Stimulated activated CD8-positive, alpha-beta memory T cell treated with anti-CD3 and anti-CD28 coated beads, Interleukin-15, amount 100 ng/mL, for 1 hour (primary cell): ENCODE measurements at regions not wholly inside any gene's neighbourhood (a gene's known extent, or its start where the extent isn't known, plus 50 kb on each side); places are given as distances from the start of the nearest gene placed in this dataset.

Experiments
- DNase-seq: peaks from one replicate; pipeline ENCODE4 v3.0.0-alpha.2; 2020; ENCODE audit warnings: low read depth

DNA sequence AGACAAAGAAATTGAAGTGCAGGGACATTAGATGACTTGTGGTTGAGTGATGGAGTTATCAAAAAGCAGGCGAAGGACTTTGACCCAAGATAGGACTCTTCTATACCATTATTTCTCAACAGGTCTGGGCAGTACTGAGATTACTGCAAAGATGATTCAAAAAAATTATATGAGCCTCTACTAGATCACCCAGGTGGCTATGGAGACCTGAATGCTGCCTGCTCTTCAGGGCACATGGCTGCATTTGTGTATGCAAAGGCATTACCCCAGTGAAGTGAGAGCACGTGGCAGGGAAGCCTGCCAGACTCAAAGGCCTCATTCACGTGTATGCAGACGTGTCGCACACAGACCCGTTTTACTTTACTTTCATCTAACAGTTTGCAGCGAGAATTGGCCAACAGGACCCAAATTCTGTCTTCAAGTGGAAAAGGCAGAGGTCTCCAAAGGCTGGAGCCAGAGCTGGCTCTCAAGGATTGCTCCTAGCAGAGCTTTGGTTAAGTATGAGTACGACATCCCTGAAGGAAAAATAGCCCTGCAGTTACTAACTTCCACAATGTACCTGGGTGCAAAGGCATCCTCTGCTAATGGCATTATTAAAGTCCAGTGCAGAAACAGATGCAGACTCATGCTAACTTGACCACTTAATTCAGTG, 113.8 kb upstream of the ARMC2 start:
- DNase-seq: no peak

DNA sequence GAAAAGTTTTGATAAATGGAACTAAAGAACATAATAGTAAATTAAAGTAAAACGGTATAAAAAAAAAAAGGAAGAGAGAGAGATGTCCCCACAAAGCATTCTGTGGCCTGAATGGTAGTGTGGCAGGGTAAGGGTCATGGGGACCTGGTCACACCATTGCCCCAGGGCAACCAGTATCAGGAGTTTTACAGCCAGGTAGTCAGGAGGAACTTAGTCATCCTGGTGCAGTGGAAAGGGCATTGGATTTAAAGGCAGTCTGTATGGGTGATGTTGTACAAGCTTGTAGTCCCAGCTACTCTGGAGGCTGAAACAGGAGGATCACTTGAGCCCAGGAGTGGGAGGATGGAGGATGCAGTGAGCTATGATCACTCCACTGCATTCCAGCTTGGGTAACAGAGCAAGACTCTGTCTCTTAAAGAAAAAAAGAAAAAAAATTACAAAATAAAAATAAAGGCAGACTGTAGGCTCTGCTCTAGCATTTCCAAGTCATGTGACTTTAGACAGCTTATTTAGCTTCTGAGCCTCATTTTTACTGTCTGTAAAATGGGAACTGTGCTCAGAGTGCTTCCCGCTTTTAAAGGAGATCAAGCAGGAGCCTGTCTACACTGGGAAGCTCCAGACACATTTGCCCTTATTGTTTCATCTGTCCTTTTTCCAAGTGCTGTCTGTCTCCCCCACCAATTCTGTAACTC, 112.8 kb upstream of the ARMC2 start:
- no peak for DNase-seq

DNA sequence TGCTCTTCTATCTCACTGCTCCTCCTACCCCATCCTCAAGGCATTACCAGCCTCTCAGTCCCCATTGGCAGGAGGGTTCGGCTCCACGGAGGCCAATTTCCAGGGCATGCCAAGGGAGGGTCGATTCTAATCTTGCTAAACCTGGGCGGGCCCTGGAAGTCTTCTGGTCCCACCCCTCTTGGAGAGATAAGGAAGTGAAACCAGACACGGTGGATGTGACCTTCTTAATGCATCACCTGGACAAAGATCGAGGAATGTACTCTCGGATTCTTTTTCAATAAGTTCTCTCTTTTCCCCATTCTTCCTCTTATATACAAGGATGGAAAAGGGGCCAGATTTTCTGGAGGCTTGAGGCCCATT, 112.2 kb upstream of the ARMC2 start:
- no peak for DNase-seq

DNA sequence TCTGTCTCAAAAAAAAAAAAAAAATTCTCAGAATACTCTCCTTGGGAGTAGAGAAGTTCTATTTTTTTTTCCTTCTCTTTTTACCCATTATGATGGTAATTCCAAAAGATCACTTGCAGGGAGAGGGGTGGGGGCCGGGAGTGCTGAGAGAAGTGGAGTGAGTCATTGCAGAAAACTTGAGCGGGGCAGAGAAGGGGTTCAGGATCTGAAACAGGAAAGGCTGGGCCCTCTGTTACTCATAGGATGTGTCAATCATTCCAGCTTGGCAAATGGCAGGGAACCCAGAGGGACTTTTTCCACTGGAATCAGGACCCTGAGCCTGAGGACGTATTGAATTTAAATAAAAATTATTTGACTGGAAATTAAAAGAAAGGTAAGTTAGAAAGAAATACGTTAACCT, 111.4 kb upstream of the ARMC2 start:
- DNase-seq: no peak

DNA sequence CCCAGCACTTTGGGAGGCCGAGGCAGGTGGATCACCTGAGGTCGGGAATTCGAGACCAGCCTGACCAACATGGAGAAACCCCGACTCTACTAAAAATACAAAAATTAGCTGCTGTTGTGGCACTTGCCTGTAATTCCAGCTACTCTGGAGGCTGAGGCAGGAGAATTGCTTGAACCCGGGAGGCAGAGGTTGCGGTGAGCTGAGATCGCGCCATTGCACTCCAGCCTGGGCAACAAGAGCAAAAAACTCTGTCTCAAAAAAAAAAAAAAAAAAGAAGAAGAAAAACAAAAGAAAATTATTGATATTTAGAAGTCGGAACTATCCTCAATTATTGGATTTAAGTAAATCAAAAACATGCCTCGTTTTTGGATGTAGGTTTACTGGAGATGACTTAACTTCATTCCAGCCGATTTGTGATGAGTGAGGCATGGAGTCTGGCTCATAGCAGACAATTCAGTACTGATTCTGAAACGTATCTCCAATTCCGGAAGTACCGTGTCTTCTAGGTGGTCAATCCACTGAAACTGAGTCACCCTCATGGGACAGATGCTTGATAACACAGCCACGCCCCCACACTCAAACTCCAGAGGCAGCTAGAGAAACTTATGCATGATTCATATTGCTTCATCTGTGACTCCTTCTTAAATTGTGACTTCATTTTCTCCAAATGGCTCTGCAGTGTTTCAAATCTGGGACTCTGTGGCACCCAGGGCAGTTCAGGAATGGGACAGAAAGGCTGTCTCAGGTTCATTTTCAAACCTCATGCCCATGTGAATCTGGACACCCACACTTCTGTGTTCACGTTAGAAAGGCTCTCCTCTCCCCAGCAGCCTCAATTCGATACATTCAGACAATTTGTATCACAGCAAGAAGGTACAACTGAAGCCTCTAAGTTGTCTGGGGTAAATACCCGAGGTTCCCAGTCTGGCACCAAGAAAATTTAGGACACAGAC, 110.4 kb upstream of the ARMC2 start:
- no peak for DNase-seq

DNA sequence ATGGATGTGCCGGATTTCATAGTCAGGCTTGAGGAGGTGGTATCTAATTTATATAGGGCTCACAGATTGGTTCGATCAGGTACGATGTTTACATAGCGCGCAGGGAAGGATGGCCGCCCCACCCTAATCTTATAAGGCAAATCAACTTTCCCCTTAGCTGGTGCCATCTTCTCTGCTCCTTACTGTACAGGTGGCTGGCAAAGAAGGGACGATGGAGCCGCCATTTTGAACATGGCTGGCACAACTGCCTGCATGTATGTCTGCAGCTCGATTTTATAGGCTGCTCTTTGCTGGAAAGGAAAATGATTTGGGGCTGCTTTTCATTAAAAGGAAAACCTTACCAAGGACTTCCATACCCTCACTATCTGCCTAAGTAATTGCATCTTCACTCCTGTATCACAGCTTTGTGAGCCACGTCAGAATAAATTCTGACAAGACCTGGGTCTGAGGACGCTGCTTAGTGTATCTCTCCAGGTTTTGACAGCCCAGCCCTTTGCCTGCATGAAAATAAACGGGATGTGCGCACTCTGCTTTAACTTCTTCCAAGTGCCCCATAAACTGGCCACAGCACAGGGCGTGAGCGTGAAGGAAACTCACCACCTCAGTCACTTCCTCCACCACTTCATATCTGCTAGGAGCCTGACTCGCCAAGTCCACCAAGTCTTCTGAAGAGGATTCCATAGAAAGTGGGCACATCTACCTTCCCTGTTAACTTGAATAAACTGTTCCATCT, 109.4 kb upstream of the ARMC2 start:
- no peak for DNase-seq

DNA sequence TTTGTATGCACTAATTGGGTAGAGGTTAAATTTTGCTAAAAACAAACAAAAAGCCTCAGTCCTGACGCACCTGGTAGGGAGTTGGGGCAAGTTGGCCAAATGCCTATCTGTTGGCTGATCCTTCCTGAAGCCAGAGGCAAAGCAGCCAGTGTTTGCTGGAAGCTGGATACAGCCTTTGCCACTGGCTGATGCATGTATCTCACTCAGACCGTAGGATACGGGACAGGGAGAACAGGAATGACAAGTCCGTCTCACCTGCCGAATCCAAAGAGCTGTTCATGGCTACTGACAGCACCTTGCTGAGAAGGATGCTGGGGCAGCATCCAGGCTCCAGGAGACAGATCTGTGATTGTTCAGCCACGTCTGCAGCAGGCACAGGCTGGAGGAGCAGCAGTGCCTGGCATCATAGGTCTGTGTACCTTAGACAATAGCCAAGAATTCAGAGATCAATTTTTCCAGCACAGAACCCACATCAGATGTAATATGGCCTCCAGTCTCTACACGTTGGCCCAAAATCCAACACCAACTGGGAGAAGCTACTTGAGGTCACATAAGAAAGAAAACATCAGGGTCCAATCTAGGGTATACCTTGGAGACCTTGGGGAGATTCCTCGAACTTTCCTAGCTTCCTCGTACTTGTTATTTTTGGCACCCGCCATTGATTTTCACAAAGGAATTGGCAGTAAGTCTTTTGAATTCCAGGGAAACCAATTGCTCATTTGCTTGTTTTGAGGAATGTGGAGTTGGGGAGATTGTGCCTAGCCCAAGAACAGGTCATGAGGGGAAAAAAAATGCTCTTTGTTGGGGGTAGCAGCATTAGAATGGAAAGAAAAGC, 108.5 kb upstream of the ARMC2 start:
- DNase-seq: no peak

DNA sequence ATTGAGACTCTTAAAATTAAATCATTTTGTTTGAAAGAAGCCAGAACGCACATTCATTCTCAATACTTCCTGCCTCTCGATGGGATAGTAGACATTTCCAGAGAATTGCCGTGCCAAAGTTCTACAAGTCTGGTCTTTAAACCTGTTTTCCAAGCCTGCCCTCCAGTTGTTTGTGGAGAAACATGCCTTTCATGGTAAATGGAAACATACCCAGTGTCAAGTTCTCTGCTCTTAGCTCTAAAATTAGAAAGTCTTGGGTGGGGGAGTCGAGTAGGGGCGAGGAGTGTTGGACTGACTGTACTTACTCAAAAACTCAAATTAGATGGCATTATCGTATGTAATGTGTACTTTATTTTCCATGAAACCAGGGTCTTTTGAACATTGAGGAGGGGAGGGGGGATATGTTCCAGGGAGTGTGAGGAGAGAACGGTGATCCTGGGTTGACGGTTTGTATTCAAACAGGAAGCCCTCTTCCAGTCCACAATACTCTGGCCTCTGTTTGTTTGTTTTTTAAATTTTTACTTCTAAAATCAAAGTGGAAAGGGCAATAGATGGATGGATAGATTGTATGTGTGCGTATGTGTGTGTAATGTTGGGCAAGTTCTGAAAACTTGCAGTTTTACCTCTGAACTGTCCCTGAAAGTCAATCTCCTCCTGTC, 106.8 kb upstream of the ARMC2 start:
- no peak for DNase-seq

DNA sequence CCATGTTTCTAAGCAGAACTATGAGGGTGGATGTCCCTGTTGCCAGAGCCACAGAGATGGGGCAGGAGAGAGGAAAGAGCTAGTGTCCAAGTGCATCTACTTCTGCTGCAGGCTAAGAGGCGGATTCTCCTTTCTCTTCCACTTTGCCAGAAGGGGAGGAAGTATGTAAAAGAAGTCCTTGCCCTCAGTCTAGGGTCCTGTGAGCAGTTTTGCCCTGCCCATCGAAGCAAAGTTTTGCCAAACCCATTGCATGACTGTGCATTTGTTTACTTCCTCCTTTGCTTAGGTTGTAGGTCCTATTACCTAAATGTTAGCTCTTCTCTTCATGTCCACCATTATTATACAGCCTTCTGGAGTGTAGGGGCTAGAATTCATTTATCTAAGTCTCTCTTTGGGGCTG, 106.2 kb upstream of the ARMC2 start:
- no peak for DNase-seq

DNA sequence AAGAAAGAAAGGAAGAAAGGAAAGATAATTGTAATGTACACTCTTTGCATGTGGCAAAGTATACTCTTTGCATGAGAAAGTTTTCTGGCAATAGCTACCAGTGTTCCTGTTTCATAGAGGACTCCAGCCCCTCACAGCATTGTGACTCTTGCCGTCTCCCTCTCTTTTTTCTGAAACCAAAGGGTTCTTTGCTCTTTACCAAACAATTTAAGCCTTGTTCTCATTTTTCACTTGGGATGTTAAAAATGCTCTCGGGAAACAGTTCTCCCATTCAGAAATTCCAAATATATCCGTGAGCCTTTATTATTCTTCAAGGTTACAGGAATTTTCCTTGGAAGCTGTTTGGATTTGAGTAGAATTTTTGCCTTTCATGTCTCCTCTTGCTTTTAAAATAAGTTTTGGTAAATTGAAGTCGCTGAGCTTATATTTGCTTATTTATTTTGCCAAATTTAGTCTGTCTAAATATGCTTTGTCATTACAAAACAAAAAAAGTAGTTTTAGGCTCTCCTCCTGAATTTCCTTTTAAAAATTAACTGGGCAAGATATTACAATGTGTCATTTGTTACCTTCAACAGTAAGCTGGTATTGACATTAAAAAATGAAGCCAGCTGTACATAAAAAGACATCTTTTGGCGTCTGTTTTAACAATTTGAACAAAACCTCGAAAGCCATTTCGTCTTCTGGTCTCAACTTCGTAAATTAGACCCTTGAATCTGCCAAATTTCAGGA, 103.8 kb upstream of the ARMC2 start:
- no peak for DNase-seq

DNA sequence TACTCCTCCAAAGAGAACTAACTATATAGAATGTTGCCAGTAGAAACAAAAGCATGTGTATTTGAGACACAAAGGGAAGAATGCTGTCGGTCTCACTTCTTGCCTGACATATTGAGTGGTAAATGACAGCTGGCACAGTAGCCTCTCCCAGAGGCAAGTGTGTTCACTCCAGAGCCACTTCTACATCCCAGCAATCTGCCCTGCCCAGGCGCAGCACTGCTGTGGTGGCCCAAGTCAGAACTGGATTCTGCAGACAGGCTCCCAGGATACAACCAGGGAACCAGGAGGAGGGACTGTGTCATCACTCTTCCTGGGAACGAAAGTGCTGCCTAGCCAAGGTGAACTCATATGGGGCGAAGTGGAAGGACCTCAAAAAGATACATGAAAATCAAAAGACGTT, 103.2 kb upstream of the ARMC2 start:
- no peak for DNase-seq

DNA sequence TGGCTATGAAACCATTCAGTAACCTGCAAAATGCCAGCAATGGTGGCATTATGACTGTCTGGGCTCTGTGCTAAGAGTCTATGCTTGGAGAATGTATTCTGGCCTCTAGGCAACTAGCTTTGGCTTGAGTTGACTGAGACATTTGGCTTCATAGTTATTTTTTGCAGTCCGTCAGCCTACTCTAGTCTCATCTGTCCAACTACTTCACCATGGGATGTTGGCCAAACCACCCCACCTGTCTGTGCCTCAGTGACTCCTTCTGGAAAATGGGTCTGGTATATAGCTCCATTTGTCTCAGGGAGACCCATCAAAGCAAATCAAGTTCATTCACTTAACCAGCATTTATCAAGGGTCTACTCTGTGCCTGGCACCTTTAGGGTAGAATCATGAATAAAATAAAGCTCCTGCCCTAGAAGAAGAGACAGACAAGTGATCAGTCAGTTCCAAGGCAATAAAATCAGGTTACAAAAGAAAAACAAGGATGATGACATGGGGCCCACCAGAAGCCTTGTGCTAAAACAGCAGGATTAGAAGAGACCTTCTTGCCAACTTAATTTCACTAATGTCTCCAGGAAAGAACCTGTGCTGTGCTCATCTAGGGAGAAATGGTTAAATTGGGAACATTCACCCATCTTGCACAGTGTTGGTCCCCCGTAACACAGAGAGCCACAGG, 102.4 kb upstream of the ARMC2 start:
- no peak for DNase-seq

DNA sequence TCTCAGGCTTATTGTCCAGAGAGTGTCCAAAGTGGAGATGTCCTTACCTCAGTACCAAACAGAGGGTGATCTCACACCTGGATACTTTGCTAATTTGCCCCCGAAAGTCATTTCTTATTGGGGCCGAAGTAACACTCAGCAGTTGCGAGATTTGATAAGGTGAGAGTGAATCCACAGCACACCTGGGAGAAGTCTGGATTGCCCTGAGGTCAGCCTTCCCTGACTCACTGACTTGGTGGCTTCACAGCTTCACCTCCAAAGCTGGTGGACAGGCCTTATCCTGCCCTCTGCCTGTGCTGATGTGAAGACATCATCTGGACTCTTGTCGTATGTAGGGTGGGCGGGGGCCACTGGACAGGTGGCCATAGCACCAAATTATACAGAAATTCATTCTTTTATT, 101.9 kb upstream of the ARMC2 start:
- DNase-seq: no peak

DNA sequence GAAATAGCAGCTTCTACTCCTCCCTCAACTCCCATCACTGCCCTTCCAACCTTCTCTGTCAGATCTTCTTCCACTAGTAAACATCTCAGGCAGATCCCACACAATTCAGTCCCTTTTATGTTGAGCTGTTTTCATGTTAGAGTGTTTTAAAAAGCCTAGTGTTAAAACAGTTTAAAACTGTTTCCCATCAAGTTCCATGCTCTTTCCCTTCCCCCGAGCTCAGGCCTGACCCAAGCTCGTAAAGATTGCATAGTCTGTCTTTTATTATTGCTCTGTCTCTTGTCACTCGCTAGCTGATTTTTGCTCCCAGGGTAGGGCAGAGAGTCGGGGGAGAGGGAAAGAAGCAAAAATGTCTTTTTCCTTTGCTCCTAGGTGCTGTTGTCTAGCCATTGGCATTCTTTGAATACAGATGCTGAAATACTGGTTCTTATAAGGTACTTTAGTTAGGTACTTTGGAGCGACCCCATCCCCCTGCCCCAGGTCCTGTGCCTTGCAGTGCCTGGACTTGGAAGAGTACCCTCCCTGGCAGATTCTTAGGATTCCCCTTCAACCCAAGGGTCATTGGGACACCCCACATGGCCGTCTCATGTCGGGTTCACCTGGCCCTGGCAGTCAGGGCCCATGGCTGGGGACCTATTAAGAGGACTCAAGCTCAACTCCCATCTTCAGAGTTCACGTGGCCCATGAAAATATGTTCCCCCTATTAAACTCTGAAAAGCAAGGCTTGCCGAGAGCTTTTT, 101.2 kb upstream of the ARMC2 start:
- DNase-seq: no peak

DNA sequence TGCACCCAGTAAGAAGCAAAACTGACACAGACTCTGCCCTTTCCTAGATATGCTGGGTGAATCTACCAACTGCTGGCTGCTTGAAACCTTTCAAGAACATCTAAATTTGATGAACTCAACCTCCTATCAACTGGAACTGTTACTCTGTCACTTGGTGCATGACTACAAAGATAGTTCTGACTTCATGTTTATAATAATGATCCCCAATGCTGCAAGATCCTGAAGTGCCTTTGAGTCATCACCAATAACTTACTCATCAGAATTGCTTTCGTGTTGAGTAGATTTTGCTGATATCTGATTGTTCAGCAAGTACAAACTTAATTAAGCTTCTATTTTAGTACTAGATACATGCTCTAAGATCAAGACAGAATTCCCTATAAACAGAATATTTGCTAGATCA, 100.2 kb upstream of the ARMC2 start:
- no peak for DNase-seq

DNA sequence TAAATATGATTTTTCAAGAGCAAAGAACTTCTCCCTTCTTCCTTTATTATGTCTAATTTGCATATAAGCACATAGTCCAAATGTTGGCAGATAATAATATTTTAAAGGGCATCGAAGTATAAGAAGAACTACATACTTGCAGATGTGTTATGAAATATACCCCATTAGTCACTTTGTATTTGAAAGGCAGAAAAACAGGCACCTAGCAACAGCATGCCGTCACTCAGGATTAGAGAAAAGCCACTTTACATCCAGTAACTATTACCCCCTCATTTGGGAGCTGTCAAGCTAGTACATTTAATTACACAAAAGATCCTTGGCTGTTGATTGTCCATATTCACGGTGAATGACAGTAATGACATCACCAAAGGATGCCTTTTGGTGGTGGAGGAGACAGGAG, 99.3 kb upstream of the ARMC2 start:
- DNase-seq: no peak

DNA sequence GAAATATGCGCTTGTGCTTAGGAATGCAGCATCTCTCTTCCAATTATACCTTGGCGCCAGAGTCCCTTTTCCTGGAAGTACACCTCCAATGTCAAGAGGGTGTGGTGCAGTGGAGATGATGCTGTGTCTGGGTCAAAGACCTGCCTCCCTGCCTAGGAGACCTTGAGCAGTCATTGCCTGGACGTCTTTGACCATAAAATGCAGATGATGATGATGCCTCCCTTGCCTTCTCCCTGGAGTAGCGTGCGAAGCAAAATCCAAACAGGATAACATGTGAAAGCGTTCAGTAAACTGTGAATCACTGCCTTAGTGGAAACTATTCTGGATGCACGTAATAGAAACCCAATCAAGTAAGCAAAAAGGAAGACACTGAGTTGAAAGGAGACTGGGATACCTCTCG, 97.4 kb upstream of the ARMC2 start:
- DNase-seq: no peak

DNA sequence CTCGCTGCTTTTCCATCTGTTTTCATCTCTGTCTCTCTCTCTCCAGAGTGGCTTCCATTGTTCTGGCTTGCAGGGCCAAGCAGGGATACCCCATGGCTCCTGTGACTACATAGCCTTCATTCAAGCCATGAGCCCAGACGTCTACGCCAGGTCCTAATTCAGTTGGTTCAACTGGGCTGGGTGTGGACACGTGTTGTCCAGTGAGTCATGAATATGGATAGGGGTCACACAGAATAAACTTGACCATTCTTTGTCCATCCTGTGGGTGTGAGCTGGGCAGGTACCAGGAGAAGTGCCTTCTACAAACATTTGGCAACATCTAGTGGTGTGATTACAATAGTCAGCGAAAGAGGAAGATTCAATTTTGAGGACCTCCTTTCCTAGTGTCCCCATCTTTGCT, 96.9 kb upstream of the ARMC2 start:
- no peak for DNase-seq
